Fibroblast of lung (primary cell): ENCODE measurements at regions not wholly inside any gene's neighbourhood (a gene's known extent, or its start where the extent isn't known, plus 50 kb on each side); places are given as distances from the start of the nearest gene placed in this dataset.

Experiments
- EZH2 ChIP-seq: IDR thresholded peaks from 2 replicates; pipeline ENCODE4 v1.5.1; 2012; ENCODE audit warnings: low read length, control low read depth, mild to moderate bottlenecking; ENCODE audit errors: missing control alignments
- TF ChIP-seq, protein P1 (sequence below), 2 donors: IDR thresholded peaks in 1 of 2; conservative IDR thresholded peaks in 1 of 2; 1 replicate in 1 of 2; 2 replicates in 1 of 2; pipeline ENCODE4 v1.5.1; 2011 to 2012; ENCODE audit warnings: low read length in 2 of 2, control low read depth in 1 of 2, inconsistent platforms in 1 of 2, low read depth in 1 of 2, mild to moderate bottlenecking in 1 of 2

GRCh38 chr11:111166598-111166997 lies 78.9 kb upstream of the POU2AF2 start:
- TF ChIP-seq, protein P1, sequence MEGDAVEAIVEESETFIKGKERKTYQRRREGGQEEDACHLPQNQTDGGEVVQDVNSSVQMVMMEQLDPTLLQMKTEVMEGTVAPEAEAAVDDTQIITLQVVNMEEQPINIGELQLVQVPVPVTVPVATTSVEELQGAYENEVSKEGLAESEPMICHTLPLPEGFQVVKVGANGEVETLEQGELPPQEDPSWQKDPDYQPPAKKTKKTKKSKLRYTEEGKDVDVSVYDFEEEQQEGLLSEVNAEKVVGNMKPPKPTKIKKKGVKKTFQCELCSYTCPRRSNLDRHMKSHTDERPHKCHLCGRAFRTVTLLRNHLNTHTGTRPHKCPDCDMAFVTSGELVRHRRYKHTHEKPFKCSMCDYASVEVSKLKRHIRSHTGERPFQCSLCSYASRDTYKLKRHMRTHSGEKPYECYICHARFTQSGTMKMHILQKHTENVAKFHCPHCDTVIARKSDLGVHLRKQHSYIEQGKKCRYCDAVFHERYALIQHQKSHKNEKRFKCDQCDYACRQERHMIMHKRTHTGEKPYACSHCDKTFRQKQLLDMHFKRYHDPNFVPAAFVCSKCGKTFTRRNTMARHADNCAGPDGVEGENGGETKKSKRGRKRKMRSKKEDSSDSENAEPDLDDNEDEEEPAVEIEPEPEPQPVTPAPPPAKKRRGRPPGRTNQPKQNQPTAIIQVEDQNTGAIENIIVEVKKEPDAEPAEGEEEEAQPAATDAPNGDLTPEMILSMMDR (conservative IDR thresholded peaks at IDR 0.05 in 1 of 2, IDR thresholded peaks at IDR 0.05 in 1 of 2; ENCODE audit: low read depth in 1 of 2, low read length in 2 of 2), result no peak
- no peak for TF ChIP-seq EZH2
